GM19240 (cell line): ENCODE measurements at regions not wholly inside any gene's neighbourhood (a gene's known extent, or its start where the extent isn't known, plus 50 kb on each side); places are given as distances from the start of the nearest gene placed in this dataset.

Experiments used
- DNase-seq: peaks from one replicate; pipeline ENCODE4 v3.0.0; 2011; ENCODE audit warnings: low spot score; ENCODE audit not compliant: insufficient read length

DNA sequence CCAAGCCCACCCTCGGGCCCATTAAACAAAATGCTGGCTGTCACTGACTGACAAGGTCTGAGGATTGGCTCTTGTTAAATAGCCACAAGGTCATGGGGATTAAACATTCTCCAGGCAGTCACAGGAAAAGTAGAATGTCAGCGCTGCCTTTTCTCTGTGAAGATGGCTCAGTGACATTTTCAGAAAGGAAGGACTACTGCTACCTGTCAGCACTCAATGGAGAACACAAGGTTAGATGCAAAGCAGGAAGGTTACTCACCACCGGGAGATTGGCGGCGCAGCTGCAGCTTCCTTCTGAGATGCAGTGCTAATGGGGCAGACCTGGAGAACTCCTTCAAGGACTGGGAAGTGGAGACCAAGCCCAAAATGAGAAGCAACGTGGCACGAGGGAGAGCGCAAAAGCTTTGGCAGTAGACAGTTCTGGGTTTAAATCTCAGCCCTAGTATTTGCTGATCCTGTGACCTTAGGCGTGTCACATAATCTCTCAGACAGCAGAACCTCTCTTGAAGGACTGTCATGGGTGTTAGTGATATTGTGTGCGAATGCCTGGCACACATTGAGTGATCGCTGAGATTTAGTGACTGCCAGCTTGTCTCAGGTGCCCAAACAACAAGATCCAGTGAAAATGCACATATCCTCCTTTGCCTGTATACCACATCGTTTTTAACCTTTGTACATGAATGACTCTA lies 213.1 kb upstream of the BOD1L1 start:
- no peak for DNase-seq

DNA sequence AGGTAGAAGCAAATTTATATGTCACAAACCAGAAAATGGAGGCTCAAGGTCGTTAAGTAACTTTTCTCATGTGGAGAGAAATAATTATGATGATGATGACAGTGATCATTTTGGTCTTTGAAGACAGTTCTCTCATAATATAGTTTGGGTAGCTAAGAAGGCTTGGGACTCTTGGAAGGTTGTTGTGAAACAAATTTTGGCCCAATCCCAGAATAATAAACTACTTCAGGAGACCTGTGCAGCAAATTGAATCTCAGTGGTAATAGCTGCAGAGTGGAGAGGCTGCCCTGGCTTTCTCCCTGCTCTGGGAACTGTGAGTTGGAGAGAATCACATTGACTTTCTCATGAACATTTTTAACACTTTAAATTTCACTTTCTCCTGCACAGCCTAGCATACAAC lies 217.2 kb upstream of the BOD1L1 start:
- no peak for DNase-seq

DNA sequence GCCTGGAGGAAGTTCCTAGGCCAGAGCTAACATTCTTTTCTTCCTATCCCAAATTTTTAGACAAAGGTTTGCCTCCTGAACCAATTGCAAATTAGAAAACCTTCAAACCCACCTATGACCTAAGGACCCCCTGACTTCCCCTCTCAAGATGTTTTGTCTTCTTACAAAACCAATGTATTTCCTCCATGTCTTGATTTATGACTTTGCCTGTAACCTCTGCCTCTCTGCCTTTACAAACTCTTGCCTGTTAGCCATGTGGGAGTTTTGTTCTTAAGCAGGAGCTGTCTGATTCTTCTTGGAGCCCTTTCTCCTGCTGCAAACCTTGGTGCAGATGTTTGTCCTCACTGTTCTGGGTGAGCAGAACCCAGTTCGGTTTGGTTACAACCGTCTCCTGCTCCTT lies 222.3 kb upstream of the BOD1L1 start:
- DNase-seq, result no peak

DNA sequence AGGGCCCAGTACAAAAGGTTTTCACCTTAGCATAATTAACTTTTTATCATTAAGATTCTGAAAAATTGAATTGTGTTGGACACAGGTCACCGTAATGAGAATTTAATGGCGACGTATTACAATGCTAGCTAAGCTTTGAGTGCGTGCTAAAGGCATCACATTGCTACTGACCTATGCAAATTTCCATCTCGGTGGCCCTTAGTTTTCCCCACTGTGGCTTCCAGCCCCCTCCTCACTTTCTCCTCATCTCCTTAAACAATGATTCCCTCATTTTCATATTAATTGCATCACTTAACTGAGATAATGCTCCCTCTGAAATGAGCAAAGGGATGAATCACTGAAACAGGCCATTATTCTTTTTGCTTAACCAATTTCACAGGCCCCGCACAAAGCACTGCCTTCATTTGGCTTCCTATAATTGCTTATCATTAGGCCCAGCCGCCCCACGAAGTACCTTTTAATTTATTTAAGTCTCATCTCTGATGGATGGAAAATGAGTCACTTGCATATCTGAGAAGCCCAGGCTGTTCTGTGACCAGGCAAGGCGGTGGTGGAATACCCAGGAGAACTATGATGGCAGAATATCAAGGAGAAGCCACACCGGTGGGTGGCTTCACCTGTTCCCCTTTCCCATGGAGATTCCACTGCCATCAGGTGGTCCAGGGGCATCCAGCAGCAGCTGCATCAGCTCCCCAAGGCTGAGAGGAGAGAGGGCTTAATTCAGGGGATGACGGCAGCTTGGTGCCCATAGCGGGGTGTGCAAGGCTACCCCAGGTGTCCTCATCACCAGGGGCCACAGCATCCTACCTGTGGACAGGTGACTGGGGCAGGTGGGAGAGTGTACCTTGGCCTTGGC lies 223.8 kb upstream of the BOD1L1 start:
- no peak for DNase-seq

DNA sequence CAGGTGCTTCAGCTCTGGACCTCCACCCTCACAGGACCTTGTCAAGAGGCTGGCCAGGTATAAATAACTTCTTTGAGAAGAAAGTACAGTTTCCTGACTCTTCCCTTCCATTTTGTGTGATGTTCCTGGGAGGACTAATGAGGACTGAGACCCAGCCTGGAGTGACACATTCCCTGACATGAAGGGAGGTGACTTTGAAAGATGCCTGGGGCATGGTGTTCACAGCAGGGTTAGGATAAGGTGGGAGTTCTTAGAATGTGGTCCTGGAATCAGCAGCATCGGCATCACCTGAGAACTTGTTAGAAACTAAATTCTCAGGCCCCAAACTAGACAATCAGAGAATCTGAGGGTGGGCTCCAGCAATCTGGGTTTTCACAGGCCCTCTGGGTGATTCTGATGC lies 224.9 kb upstream of the BOD1L1 start:
- no peak for DNase-seq

DNA sequence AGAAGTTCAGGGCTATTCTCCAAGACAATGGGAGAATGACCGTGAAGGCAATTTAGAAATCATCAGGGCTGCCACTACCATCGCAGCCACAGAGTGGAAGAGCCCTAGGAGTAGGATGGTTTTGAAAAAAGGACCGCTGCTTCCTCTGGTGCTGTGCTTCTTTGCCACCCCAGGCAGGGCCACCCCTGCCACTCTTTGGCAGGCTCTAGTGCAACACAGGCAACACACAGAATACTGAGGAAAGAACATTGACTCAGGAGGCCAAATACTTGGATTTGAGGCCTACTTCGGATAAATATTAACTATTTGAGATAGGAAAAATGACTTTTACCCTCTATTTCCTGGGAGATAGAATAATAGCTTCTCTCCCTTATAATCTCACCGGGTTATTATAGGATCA lies 228.9 kb upstream of the BOD1L1 start:
- DNase-seq, result no peak

DNA sequence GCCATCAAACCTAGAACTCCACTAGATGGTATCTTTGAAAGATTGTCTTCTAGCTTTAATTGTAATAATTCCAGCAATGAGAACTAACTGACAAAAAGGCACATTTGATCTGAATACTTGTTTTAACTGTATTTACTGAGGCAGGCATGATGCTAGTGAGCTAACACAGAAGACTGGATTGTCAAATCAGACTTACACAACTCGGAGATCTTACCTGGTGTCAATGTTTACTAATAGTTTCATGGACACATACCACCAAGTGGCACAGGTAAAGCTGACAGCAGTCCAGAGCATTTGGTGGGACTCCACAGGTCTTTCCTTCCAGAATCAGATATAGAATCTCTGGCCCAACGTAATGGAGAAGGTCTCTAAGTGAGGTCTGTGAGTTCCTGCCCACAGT lies 229.9 kb upstream of the BOD1L1 start:
- no peak for DNase-seq

DNA sequence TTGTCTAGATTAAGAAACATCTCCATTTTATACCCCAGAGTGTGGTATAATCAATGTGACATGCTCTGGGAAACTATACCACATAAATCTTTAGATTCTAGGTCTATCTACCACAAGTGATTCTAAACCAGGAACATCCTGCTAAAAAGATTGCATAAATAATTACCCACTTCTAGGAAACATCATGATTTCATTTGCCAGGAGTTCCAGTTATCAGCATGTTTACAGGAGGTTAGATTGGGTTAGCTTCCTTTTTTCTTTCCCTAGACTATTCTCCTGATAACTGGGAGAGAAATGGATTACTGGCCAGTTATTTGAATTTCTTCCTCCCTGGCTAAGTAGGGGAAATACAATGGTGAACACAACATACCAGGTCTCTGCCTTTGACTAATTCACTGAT lies 230.3 kb upstream of the BOD1L1 start:
- no peak for DNase-seq

DNA sequence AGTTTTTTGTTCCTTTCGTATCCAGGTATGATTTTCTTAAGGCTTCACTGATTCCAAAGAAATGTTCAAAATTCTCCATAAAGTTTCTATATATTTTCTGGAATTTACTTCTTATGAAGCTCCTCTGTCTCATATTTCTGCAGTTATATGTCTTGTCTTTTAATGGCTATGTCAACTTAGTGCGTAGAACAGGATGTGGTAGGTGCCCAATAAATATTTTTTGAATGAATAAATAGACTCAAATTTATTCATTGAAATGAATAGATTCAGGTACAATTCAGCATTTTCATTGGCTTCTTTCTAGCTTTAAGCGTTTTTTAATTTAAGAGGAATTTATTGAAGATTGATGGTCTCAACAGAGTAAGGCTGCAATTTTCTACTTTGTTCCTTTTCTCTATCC lies 231.9 kb upstream of the BOD1L1 start:
- no peak for DNase-seq

DNA sequence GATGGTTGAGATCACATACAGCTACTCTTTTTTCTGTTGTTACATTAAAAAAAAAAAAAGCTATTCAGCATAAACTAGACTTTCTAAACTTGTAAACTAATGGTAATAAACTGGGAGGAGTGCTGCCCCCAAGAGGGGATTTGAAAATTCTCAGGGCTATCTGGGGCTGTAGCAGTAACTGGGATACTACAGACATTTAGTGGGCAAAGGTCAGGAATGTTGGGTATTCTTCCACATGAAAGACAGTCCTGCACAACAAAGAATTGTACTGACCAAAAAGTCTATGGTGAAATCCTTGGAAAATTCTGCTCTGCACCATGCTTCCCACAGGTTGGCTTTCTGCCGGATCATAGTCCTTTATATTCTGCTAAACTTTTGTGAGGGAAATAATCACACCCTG lies 232.6 kb upstream of the BOD1L1 start:
- no peak for DNase-seq

DNA sequence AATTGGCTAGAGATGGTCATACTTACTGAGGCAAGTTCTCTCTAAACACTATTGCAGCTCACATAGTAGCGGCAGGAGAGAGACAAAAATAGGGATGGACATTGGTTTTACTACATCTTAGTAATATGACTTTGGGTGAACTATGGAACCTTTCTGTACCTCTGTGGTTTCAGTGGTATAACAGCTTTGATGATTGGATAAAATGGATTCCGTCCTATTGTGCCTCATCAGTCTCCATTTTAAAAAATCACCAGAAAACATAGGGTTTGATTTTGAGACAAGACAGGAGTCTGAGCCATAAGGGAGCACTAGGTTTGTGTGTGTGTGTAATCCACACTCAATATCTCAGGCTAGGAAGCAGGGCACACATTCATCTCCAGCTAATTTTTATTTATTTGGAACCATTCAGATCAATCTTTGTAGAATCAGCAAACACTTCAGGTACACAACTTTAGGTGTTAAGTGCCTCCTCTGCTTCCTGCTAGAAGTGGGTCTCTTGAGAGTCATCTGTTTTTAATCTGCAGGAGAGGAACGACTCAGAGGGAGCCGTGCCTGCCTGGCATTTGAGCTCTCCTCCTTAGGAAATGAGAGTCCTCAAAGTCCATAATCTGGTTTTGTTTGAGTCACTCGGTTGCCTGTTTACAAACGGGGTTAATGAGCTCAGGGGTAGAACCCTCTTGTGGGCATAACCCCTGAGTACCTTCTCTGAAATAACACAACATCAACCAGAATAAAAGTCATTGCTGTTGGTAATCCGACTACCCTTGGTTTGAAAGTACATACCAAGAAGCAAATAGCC lies 238.5 kb upstream of the BOD1L1 start:
- no peak for DNase-seq

DNA sequence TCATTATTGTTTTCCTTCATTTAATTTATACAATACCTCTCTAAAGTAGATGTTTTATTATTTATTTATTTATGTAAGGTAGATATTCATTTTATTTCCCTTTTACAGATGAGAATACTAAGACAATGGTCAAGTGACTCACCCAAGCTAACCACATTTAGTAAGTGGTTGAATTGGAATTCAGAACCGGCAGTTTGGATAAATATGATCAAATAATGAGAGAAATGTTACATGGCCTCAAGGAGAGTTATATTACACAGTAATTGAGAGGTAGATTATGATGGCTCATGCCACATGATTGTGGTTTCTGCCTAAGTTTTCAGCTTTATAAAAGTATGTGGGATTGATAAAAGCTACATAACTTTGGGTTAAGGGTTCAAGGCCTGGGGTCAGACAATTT lies 239.4 kb upstream of the BOD1L1 start:
- no peak for DNase-seq

DNA sequence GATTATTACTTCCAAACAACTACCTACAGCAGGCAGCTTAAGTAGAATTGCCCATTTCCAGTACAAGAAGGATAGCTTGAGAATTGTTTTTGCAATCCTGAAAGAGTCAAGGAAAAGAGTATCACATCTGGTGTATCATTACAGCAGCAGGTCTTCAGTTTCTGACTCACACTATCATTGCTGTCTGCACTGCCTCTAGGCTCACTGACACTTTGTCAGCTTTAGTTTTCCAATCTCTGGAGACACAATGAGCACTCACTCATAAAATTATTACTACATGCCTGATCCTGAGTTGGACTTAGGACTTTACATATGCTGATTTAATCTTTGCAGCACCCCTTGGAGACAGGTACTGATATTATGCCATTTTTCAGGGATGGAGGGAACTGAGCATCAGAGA lies 244.6 kb upstream of the BOD1L1 start:
- DNase-seq, result no peak

DNA sequence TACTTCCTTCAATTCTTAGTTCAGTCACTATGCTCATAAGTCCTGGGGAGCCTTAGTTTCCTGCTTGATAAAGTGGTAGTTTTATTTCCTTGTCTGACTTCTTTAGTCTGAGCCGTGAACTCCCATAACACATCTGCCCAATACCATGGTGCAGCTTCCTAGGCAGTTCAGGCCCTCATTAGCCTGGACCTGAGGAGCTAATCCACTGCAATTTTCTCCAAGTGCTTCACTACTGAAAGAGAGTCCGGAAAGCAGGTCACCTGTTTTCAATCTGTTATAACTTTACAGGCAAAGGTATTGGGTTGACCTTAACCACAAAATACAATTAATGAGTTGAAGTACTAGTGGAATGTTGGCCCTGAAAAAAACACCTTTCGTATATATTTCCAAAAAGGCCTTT lies 245.4 kb upstream of the BOD1L1 start:
- DNase-seq, result no peak

DNA sequence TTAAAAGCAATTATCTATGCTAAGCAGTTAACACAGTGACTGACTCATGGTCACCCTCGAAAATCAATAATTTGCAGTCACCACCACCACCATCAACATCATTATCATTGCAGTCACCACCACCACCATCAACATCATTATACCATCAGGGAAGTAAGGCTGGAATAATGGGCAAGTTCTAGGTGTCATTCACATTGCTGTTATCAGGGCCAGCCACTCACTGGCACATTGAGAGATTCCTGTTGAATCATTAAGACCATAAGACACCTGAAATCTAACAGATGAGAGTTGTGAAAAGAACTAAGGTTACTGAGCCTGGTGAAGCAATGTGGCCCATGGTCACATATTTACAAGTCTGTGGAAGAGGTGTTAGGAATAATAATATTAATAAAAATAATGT lies 247.7 kb upstream of the BOD1L1 start:
- no peak for DNase-seq

DNA sequence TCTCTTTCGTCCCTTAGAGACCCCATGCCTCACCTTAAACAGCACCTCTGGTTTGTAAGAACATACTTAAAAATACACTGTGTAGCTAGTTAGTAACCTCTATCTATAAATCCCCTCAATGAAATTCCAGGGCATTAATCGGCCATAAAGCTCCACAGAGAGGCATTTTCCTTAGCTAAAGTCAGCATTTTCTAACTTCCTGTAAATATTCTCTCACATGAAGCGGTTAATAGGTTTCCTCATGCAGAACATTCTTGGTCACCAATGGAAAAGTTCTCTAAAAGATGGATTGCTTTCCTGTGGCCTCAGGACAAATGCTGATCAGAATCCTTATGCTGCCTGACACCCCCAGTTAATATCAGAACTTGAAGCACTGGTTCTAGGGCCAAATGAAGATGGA lies 248.6 kb upstream of the BOD1L1 start:
- no peak for DNase-seq

DNA sequence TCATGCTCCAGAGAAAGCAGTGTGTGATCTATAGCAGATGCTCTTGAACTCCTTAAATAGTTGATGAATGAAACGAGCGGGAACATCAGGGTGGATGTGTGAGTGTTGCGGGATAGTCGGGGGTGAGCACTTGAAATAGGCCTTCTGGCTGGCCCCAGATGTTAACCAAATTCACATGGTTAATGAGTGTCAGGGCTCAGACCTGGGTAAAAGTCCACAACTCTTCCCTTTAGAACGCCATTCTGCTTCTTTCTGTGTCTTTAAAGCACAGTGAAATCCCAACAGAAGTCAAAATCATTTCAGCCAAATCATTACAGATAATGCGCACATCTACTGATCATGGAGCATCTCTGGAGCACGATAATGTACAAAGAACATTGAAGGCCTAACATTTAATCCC lies 249.4 kb upstream of the BOD1L1 start:
- no peak for DNase-seq

DNA sequence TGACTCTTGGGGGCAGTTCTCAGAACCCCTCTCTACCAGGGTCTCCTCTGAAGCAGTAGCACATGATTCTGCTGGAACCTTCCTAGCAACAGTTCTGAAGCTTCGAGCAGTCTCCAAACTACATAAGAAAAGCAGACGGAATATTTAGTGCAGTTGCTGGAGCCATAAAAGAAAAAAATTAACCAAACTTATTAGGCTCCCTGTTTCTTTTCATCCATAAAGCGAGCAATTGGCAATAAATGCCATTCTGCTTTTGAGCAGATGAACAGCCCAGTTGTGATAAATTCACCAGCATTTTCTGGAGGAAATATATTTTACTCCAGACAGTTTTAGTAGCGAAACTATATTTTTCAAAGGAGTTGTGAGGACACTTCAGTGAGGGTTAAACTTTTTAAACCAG lies 250.1 kb upstream of the BOD1L1 start:
- no peak for DNase-seq

DNA sequence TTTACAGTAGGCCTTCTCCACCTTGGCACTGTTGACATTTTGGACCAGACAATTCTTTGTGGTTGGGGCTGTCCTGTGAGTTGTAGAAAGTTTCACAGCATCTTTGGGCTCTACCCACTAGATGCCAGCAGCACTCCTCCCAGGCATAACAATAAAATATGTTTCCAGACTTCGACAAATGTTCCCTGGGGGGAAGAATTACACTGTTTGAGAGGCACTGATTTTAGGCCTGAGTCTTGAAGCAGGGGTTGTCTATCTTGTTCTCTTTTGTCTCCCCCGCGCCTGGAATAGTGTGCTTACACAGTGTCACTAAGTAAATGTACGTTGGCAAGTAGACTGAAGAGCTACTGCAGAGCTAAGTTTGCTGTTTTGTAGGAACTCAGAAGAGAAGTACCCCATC lies 254.4 kb upstream of the BOD1L1 start:
- no peak for DNase-seq

DNA sequence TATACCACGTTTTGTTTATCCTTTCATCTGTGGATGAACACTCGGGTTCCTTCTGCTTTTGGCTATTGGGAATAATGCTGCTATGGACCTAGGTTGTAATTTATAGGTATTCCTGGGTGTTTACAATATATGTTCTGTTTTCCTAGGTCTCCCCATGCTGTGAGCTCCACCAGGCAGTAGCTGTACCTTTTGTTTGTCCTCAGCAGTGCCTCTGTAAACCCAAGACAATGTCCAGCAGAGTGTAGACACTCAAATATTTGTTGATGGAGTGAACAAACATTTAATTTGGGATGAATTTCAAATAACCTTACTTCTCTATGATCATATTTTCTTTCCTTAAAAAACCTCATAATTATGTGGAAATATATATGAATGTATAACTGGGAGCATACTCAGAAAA lies 259.5 kb upstream of the BOD1L1 start:
- no peak for DNase-seq

DNA sequence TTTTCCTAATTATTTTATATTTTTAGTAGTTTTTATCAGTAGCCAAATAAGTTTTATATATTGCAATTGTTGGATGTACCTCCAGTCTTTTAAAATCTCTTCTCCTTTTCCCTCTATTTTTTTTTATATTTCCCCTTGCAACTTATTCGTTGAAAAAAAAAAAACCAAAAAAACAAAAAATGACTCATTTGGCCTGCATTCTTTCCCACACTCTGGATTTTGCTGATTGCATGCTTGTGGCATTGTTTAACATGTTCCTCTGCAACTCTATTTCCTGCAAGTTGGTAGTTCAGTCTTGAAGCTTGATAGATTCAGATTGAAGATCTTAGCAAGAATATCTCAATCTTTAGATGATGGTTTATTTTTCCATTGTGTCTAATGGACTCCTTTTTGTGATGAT lies 260.6 kb upstream of the BOD1L1 start:
- DNase-seq, result no peak

DNA sequence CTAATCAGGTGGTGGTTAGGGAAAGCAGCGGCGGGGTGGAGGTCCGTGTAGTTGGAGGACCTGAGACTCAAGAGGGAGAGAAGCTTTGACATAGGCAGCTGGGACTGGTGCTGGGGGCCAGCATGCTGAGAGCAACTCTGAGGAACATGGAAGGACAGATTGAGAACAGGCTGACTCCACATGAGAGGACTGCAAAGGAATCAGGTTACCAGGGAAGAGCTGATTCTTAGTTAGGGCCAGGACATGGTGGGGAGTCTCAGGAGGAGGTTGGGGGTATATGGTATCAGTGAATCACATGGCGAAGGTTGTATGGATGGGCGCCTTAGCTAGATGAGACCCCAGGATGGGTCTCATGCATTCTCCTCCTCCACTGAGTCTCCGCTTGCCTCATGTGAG lies 264.0 kb upstream of the BOD1L1 start:
- DNase-seq, result no peak
